Calu3 (cell line): ENCODE measurements at regions not wholly inside any gene's neighbourhood (a gene's known extent, or its start where the extent isn't known, plus 50 kb on each side); places are given as distances from the start of the nearest gene placed in this dataset.

ENCODE experiments used
- BruUV-seq: library from RNA; stranded (reverse); fragments of 400-500 nt; replicated peaks from 2 replicates; lab custom pipeline; 2021; lab: Mats Ljungman, UMichigan
- CTCF ChIA-PET: fragments of 300-600 bp; sonication (Branson Sonifier 250); formaldehyde crosslinking; loops from one replicate; lab custom pipeline; 2022; ENCODE audit warnings: antibody characterized with exemption; lab: Charles Lee
- DNase-seq: peaks from one replicate; pipeline ENCODE4 v3.0.0; 2022
- H3K27ac Mint-ChIP-seq: one replicate; pipeline ENCODE4 v1.8.0; 2022; ENCODE audit warnings: mixed read lengths; ENCODE audit not compliant: unreplicated experiment
- H3K27me3 Mint-ChIP-seq: one replicate; pipeline ENCODE4 v1.8.0; 2022; ENCODE audit warnings: mixed read lengths; ENCODE audit not compliant: unreplicated experiment
- H3K36me3 Mint-ChIP-seq: one replicate; pipeline ENCODE4 v1.8.0; 2022; ENCODE audit warnings: mild to moderate bottlenecking, moderate library complexity, mixed read lengths; ENCODE audit not compliant: insufficient read depth, unreplicated experiment
- H3K4me1 Mint-ChIP-seq: one replicate; pipeline ENCODE4 v1.8.0; 2022; ENCODE audit warnings: mild to moderate bottlenecking, low read depth, mixed read lengths; ENCODE audit not compliant: unreplicated experiment
- H3K4me3 Mint-ChIP-seq: one replicate; pipeline ENCODE4 v1.8.0; 2022; ENCODE audit warnings: mild to moderate bottlenecking, low read depth, moderate library complexity, mixed read lengths; ENCODE audit not compliant: unreplicated experiment
- H3K9me3 Mint-ChIP-seq: one replicate; pipeline ENCODE4 v1.8.0; 2022; ENCODE audit warnings: low read depth, mixed read lengths; ENCODE audit not compliant: unreplicated experiment
- intact Hi-C: fragments of 100-400 bp; cut with micrococcal nuclease; formaldehyde crosslinking; loops from one replicate; pipeline ENCODE4 v1.10.0; 2022; ENCODE audit not compliant: unreplicated experiment
- TF ChIP-seq, protein P1 (sequence below): fragments of 200-600 bp; IDR thresholded peaks from one replicate; pipeline ENCODE4 v1.8.0; 2022; ENCODE audit warnings: antibody characterized with exemption; ENCODE audit not compliant: unreplicated experiment

- Mint-ChIP-seq H3K36me3 (no peaks in the 10 kb centered on the region), H3K27me3 (no peaks in the 10 kb centered on the region), H3K4me3 (no peak overlapping the region), H3K9me3 (peaks cover 16% of the 10 kb centered on the region), H3K4me1 (no peaks in the 10 kb centered on the region), H3K27ac (no peak overlapping the region)
- no peak for DNase-seq
- TF ChIP-seq, protein P1, sequence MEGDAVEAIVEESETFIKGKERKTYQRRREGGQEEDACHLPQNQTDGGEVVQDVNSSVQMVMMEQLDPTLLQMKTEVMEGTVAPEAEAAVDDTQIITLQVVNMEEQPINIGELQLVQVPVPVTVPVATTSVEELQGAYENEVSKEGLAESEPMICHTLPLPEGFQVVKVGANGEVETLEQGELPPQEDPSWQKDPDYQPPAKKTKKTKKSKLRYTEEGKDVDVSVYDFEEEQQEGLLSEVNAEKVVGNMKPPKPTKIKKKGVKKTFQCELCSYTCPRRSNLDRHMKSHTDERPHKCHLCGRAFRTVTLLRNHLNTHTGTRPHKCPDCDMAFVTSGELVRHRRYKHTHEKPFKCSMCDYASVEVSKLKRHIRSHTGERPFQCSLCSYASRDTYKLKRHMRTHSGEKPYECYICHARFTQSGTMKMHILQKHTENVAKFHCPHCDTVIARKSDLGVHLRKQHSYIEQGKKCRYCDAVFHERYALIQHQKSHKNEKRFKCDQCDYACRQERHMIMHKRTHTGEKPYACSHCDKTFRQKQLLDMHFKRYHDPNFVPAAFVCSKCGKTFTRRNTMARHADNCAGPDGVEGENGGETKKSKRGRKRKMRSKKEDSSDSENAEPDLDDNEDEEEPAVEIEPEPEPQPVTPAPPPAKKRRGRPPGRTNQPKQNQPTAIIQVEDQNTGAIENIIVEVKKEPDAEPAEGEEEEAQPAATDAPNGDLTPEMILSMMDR, result no peak
- intact Hi-C loops, result no loop called here
- CTCF ChIA-PET, result no interaction called here
- no TSS peak for BruUV-seq
Observed at GRCh38 chr3:154515921-154516320, 85.9 kb upstream of the GPR149 start.

DNA sequence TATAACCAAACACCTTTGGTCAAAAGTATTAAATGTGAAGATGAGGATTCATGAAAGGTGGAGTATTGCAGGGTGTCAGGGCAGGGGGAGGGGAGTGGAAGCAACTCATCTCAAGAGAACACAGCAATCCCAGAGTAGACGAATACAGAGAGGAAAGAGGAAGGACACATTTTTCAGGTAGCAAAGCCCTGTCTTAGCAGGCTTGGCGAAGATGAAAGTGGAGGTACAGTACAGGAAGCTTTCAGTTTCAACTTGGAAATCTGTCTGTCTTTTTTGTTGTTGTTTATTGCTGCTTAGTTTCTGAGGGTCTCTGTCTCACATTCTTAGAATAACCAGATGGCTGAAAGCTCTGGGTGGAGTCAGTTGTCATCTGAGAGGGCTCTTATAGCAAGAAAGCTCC lies 80.8 kb upstream of the GPR149 start:
- H3K27me3 Mint-ChIP-seq, result no peaks in the 10 kb centered on the region
- peaks cover 8% of the 10 kb centered on the region for H3K9me3 Mint-ChIP-seq
- DNase-seq, result no peak
- no peak overlapping the region for H3K27ac Mint-ChIP-seq
- H3K36me3 Mint-ChIP-seq, result no peaks in the 10 kb centered on the region
- intact Hi-C loops, result no loop called here
- peak overlapping the region; percentile 50 for H3K4me3 Mint-ChIP-seq
- no TSS peak for BruUV-seq
- TF ChIP-seq, protein P1, result no peak
- CTCF ChIA-PET, result interaction anchor here (0.6 kb wide), 1 partner anchor 12 kb away, joined by 3 read pairs; no protein-coding TSS in a partner anchor
- no peaks in the 10 kb centered on the region for H3K4me1 Mint-ChIP-seq

- no peaks in the 10 kb centered on the region for H3K9me3 Mint-ChIP-seq
- intact Hi-C loops, result no loop called here
- H3K27me3 Mint-ChIP-seq, result no peaks in the 10 kb centered on the region
- BruUV-seq, result no TSS peak
- H3K27ac Mint-ChIP-seq, result no peak overlapping the region
- H3K4me1 Mint-ChIP-seq, result no peaks in the 10 kb centered on the region
- no peak overlapping the region for H3K4me3 Mint-ChIP-seq
- CTCF ChIA-PET, result no interaction called here
- TF ChIP-seq, protein P1, result no peak
- no peaks in the 10 kb centered on the region for H3K36me3 Mint-ChIP-seq
- no peak for DNase-seq
Observed at GRCh38 chr3:154507727-154508126, 77.7 kb upstream of the GPR149 start.

DNA sequence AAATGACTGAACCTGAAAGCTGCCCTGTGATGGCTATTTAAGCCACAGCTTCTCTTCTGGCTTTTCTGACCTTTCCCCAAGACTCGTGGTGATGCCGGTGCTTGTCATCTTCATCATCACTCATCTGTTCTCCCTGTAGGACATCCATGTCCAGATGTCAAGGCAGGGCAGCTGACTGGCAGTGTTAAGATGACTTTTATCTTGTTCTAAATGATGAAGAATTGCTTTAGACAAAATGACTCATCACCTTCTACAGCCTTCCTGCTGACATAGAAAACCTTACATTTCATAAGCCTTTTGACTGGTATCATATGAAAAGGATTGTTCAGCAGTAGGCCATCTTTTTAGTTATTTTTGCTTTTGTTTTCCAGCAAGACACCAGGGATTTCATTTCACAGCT lies 67.0 kb upstream of the GPR149 start:
- CTCF ChIA-PET, result no interaction called here
- H3K36me3 Mint-ChIP-seq, result no peaks in the 10 kb centered on the region
- no TSS peak for BruUV-seq
- TF ChIP-seq, protein P1, result no peak
- no peaks in the 10 kb centered on the region for H3K9me3 Mint-ChIP-seq
- H3K4me3 Mint-ChIP-seq, result no peak overlapping the region
- H3K27me3 Mint-ChIP-seq, result no peaks in the 10 kb centered on the region
- H3K27ac Mint-ChIP-seq, result no peak overlapping the region
- no peaks in the 10 kb centered on the region for H3K4me1 Mint-ChIP-seq
- intact Hi-C loops, result no loop called here
- no peak for DNase-seq

DNA sequence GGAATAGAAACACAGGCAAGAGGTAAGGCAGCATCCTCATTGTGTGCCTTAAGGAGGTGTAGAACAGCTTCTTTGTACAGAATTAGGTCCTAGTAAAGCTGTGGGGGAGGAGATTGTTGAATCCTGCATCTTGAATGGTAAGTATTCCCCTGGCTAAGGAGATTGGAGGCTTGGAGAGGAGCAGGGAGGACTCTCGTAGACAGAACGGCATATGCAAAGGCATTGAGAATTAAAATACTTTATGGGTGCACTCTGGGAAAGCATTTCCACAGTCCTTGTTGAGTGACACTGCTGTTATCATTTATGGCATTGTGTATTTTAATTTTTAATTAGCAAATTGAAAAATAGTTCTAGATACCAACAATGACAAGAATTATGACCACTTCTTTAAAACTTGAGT lies 66.5 kb upstream of the GPR149 start:
- no TSS peak for BruUV-seq
- Mint-ChIP-seq H3K36me3 (no peaks in the 10 kb centered on the region), H3K4me1 (no peaks in the 10 kb centered on the region), H3K27ac (no peak overlapping the region), H3K4me3 (no peak overlapping the region), H3K27me3 (no peaks in the 10 kb centered on the region), H3K9me3 (no peaks in the 10 kb centered on the region)
- no peak for DNase-seq
- intact Hi-C loops, result no loop called here
- TF ChIP-seq, protein P1, result no peak
- CTCF ChIA-PET, result no interaction called here
